ENCODE measurements at regions not wholly inside any gene's neighbourhood (a gene's known extent, or its start where the extent isn't known, plus 50 kb on each side); places are given as distances from the start of the nearest gene placed in this dataset.

DNA sequence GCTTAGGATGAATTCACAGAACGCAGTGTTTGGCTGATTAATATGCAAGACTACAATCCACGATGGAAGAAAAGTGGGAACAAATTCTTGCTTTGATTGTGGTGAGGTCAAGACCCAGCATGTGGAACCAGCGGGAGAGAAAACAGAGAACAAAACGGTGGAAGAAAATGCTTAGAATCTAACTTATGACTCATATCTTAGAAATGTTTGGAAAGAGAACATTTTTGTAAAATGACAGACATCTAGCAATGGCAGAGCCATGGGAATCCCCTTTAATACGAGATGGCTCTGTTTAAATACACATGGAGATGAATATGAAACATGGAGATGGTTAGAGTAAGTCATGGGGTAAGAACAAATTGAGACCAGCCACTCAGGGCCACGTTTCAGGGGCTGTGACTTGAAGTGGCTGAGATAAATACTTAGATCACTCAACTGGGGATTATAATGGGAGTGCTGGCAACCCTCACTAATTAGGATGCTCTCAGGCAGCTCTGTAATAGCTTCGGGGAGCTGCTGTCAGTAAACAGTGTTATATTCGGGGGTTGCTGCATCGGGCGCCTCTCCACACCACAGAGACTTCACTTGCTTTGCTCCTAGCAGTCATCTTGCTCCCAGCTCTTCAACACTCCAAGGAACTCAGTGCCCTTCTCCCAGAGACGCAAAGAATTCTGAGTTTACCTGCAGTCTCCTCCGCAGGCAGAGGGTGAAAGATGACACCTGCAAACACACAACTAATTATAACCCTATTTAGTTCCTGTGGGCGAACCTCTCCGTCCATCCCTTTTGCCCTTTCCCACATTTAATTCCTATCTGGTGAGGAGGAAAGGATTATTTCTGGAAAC lies 68.0 kb upstream of the ONECUT1 start (continued):
- TF ChIP-seq NONO (IDR thresholded peaks at IDR 0.05; ENCODE audit: low read depth in 2 of 2, low read length in 1 of 2) (no peak), HNRNPL (IDR thresholded peaks at IDR 0.05; ENCODE audit: low read depth, low read length) (no peak)

DNA sequence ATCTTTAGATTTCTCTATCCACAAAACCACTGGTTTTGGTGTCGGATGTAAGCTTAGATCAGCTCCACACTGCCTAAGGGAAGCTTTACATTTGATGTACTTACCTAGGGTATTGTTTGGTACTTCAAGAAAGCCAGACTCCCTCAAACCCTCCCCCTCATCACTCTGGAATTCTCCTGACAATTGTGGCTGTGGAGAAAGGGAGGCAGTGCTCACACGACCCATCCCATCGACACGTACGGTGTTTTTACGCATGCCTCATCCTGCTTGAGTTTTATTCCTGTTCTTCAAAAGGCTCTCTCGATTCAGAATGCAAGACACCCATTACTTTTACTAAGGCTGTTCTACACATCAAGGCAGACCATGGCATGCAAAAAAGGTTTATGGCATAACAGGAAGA lies 67.3 kb upstream of the ONECUT1 start:
- TF ChIP-seq, protein P1, sequence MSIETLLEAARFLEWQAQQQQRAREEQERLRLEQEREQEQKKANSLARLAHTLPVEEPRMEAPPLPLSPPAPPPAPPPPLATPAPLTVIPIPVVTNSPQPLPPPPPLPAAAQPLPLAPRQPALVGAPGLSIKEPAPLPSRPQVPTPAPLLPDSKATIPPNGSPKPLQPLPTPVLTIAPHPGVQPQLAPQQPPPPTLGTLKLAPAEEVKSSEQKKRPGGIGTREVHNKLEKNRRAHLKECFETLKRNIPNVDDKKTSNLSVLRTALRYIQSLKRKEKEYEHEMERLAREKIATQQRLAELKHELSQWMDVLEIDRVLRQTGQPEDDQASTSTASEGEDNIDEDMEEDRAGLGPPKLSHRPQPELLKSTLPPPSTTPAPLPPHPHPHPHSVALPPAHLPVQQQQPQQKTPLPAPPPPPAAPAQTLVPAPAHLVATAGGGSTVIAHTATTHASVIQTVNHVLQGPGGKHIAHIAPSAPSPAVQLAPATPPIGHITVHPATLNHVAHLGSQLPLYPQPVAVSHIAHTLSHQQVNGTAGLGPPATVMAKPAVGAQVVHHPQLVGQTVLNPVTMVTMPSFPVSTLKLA (conservative IDR thresholded peaks at IDR 0.05), result no peak
- no peak for TF ChIP-seq NR2F6 (CRISPR knock-in tag; IDR thresholded peaks at IDR 0.05)
- intact Hi-C loops (cut with micrococcal nuclease), result no loop called here
- WGBS (ENCODE audit: insufficient coverage, low coverage, missing lambda C conversion rate), result 3% methylated on average over 7 of the region's 7 CpGs

More for the DNA sequence above, 67.3 kb upstream of the ONECUT1 start:
- H3K4me1 ChIP-seq (replicated peaks in 1 of 2; ENCODE audit: control insufficient read depth in 2 of 2, insufficient read depth in 2 of 2, low read length in 2 of 2), result no peaks in the 10 kb centered on the region
- ChIA-PET CTCF (ENCODE audit: low intra/inter-chr PET ratio) (interaction anchor here (0.7 kb wide), 1 partner anchor 184 kb away, joined by 3 read pairs; no protein-coding TSS in a partner anchor), POLR2A (no interaction called here)
- no peaks in the 10 kb centered on the region for H3K9me3 ChIP-seq (replicated peaks; ENCODE audit: control insufficient read depth, insufficient read depth, low read depth, low read length)
- no peak overlapping the region for H3K27ac ChIP-seq (ENCODE audit: extremely low read depth, low read depth, low read length)
- H3K36me3 ChIP-seq (ENCODE audit: control insufficient read depth, insufficient read depth, low read length), result no peaks in the 10 kb centered on the region
- ATAC-seq (no peak), DNase-seq (ENCODE audit: extremely low read depth in 1 of 4, low spot score in 3 of 4) (no peak), FAIRE-seq (no peak)
- BruUV-seq (replicated peaks), result no TSS peak
- H3K27me3 ChIP-seq (ENCODE audit: control insufficient read depth in 2 of 2, insufficient read depth in 2 of 2, low read length in 2 of 2), result no peaks in the 10 kb centered on the region
- no peak overlapping the region for H2AFZ ChIP-seq (ENCODE audit: low read depth, low read length)
- no peaks in the 10 kb centered on the region for H4K20me1 ChIP-seq (replicated peaks; ENCODE audit: control insufficient read depth, insufficient read depth, low read length)
- H3K79me2 ChIP-seq (ENCODE audit: control insufficient read depth, insufficient read depth, low read length), result no peaks in the 10 kb centered on the region
- H3K9ac ChIP-seq (ENCODE audit: insufficient read depth in 1 of 2, low read depth in 2 of 2, low read length in 2 of 2), result no peak overlapping the region
- no peaks in the 10 kb centered on the region for H3K9me1 ChIP-seq (ENCODE audit: control insufficient read depth, insufficient read depth, low read length)
- H3K4me3 ChIP-seq, result no peak overlapping the region
- in situ Hi-C loops (cut with MboI), result no loop called here
- no peak overlapping the region for H3K4me2 ChIP-seq (ENCODE audit: insufficient read depth, low read length)
